ENCODE measurements at regions not wholly inside any gene's neighbourhood (a gene's known extent, or its start where the extent isn't known, plus 50 kb on each side); places are given as distances from the start of the nearest gene placed in this dataset.

- TF ChIP-seq POLR2AphosphoS5 (IDR thresholded peaks at IDR 0.05; ENCODE audit: low read depth), result no peak
- TF ChIP-seq, protein P1, sequence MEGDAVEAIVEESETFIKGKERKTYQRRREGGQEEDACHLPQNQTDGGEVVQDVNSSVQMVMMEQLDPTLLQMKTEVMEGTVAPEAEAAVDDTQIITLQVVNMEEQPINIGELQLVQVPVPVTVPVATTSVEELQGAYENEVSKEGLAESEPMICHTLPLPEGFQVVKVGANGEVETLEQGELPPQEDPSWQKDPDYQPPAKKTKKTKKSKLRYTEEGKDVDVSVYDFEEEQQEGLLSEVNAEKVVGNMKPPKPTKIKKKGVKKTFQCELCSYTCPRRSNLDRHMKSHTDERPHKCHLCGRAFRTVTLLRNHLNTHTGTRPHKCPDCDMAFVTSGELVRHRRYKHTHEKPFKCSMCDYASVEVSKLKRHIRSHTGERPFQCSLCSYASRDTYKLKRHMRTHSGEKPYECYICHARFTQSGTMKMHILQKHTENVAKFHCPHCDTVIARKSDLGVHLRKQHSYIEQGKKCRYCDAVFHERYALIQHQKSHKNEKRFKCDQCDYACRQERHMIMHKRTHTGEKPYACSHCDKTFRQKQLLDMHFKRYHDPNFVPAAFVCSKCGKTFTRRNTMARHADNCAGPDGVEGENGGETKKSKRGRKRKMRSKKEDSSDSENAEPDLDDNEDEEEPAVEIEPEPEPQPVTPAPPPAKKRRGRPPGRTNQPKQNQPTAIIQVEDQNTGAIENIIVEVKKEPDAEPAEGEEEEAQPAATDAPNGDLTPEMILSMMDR (conservative IDR thresholded peaks at IDR 0.05; ENCODE audit: low read depth in 2 of 2), result no peak
- TF ChIP-seq, protein P2, sequence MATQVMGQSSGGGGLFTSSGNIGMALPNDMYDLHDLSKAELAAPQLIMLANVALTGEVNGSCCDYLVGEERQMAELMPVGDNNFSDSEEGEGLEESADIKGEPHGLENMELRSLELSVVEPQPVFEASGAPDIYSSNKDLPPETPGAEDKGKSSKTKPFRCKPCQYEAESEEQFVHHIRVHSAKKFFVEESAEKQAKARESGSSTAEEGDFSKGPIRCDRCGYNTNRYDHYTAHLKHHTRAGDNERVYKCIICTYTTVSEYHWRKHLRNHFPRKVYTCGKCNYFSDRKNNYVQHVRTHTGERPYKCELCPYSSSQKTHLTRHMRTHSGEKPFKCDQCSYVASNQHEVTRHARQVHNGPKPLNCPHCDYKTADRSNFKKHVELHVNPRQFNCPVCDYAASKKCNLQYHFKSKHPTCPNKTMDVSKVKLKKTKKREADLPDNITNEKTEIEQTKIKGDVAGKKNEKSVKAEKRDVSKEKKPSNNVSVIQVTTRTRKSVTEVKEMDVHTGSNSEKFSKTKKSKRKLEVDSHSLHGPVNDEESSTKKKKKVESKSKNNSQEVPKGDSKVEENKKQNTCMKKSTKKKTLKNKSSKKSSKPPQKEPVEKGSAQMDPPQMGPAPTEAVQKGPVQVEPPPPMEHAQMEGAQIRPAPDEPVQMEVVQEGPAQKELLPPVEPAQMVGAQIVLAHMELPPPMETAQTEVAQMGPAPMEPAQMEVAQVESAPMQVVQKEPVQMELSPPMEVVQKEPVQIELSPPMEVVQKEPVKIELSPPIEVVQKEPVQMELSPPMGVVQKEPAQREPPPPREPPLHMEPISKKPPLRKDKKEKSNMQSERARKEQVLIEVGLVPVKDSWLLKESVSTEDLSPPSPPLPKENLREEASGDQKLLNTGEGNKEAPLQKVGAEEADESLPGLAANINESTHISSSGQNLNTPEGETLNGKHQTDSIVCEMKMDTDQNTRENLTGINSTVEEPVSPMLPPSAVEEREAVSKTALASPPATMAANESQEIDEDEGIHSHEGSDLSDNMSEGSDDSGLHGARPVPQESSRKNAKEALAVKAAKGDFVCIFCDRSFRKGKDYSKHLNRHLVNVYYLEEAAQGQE (IDR thresholded peaks at IDR 0.05; ENCODE audit: unreplicated experiment), result no peak
- no peak for TF ChIP-seq EZH2 (IDR thresholded peaks at IDR 0.05; ENCODE audit: low read depth, unreplicated experiment)
These were observed 1643.1 kb upstream of the CELF4 start for GRCh38 chr18:39208729-39209128.

All from GM23338 (cell line).